ENCODE measurements at regions not wholly inside any gene's neighbourhood (a gene's known extent, or its start where the extent isn't known, plus 50 kb on each side); places are given as distances from the start of the nearest gene placed in this dataset.
"Not testable (repeated sequence)": the region's sequence is repeated elsewhere in the genome, so short reads cannot be mapped to it uniquely, and the experiment has no call there.

DNA sequence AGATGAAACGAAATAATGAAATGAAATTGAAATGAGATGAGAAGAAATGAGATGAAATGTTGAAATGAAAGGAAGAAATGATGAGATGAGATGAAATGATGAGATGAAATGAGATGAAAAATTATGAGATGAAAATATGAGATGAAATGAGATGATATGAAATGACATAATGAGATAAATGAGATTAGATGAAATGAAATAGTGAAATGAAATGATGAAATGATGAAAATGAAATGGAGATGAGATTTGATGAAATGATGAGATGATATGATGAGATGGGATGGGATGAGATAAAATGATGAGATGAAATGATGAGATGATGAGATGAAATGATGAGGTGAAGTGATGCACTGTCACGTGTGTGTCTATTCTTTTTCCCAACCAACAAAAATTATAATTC, 224.5 kb downstream of the GOLGA6L6 start:
- not testable (repeated sequence) for TF ChIP-seq EP300 (conservative IDR thresholded peaks at IDR 0.05; ENCODE audit: poor library complexity, severe bottlenecking); TAF1 (IDR thresholded peaks at IDR 0.05; ENCODE audit: low read depth); RAD21 (conservative IDR thresholded peaks at IDR 0.05); POLR2AphosphoS5 (IDR thresholded peaks at IDR 0.05); MXI1 (conservative IDR thresholded peaks at IDR 0.05; ENCODE audit: poor library complexity, severe bottlenecking); EZH2 (IDR thresholded peaks at IDR 0.05; ENCODE audit: borderline replicate concordance, insufficient read depth, low read length, poor library complexity, severe bottlenecking)
- TF ChIP-seq, protein P1, sequence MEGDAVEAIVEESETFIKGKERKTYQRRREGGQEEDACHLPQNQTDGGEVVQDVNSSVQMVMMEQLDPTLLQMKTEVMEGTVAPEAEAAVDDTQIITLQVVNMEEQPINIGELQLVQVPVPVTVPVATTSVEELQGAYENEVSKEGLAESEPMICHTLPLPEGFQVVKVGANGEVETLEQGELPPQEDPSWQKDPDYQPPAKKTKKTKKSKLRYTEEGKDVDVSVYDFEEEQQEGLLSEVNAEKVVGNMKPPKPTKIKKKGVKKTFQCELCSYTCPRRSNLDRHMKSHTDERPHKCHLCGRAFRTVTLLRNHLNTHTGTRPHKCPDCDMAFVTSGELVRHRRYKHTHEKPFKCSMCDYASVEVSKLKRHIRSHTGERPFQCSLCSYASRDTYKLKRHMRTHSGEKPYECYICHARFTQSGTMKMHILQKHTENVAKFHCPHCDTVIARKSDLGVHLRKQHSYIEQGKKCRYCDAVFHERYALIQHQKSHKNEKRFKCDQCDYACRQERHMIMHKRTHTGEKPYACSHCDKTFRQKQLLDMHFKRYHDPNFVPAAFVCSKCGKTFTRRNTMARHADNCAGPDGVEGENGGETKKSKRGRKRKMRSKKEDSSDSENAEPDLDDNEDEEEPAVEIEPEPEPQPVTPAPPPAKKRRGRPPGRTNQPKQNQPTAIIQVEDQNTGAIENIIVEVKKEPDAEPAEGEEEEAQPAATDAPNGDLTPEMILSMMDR (IDR thresholded peaks at IDR 0.05; ENCODE audit: poor library complexity, severe bottlenecking), result not testable (repeated sequence)
- TF ChIP-seq, protein P2, sequence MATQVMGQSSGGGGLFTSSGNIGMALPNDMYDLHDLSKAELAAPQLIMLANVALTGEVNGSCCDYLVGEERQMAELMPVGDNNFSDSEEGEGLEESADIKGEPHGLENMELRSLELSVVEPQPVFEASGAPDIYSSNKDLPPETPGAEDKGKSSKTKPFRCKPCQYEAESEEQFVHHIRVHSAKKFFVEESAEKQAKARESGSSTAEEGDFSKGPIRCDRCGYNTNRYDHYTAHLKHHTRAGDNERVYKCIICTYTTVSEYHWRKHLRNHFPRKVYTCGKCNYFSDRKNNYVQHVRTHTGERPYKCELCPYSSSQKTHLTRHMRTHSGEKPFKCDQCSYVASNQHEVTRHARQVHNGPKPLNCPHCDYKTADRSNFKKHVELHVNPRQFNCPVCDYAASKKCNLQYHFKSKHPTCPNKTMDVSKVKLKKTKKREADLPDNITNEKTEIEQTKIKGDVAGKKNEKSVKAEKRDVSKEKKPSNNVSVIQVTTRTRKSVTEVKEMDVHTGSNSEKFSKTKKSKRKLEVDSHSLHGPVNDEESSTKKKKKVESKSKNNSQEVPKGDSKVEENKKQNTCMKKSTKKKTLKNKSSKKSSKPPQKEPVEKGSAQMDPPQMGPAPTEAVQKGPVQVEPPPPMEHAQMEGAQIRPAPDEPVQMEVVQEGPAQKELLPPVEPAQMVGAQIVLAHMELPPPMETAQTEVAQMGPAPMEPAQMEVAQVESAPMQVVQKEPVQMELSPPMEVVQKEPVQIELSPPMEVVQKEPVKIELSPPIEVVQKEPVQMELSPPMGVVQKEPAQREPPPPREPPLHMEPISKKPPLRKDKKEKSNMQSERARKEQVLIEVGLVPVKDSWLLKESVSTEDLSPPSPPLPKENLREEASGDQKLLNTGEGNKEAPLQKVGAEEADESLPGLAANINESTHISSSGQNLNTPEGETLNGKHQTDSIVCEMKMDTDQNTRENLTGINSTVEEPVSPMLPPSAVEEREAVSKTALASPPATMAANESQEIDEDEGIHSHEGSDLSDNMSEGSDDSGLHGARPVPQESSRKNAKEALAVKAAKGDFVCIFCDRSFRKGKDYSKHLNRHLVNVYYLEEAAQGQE (IDR thresholded peaks at IDR 0.05; ENCODE audit: borderline replicate concordance), result not testable (repeated sequence)

Data from neural cell (in vitro differentiated cells).